ENCODE measurements at regions not wholly inside any gene's neighbourhood (a gene's known extent, or its start where the extent isn't known, plus 50 kb on each side); places are given as distances from the start of the nearest gene placed in this dataset.

GRCh38 chr14:42057111-42057510, 450.4 kb downstream of the LRFN5 start:
- no peaks in the 10 kb centered on the region for H4K20me1 ChIP-seq (ENCODE audit: insufficient read depth, low read length)
- ATAC-seq = no peak
- H3K79me2 ChIP-seq (ENCODE audit: insufficient read depth, low read length) = no peaks in the 10 kb centered on the region
- in situ Hi-C loops (cut with HindIII; ENCODE audit: extremely low pct_ligation_motif_present, low pct_unique_long_range_greater_than_20kb) (no loop called here), intact Hi-C loops (cut with micrococcal nuclease; ENCODE audit: unreplicated experiment) (no loop called here)
- H3K27me3 ChIP-seq (ENCODE audit: control insufficient read depth in 1 of 2, insufficient read depth in 2 of 2, low read length in 2 of 2) = no peaks in the 10 kb centered on the region
- no peak for FAIRE-seq
- no peak overlapping the region for H3K27ac ChIP-seq (ENCODE audit: extremely low read length, insufficient read depth, low read length)
- no peak overlapping the region for H2AFZ ChIP-seq (ENCODE audit: low read length)
- 17% methylated on average over 2 of the region's 2 CpGs for WGBS (ENCODE audit: low lambda C conversion rate)
- no peak for DNase-seq (ENCODE audit: low spot score)
- H3K4me3 ChIP-seq (replicated peaks in 1 of 3; ENCODE audit: insufficient read depth in 1 of 3, low read depth in 2 of 3, low read length in 3 of 3) = no peak overlapping the region
- no peaks in the 10 kb centered on the region for H3K4me1 ChIP-seq (ENCODE audit: insufficient read depth, low read length)
- H3K9me3 ChIP-seq (ENCODE audit: low read length) = peaks cover 84% of the 10 kb centered on the region
- BruUV-seq (replicated peaks) = no TSS peak
- H3K9ac ChIP-seq (ENCODE audit: insufficient read depth, low read depth, low read length) = no peak overlapping the region
- no peaks in the 10 kb centered on the region for H3K36me3 ChIP-seq (replicated peaks in 1 of 2; ENCODE audit: control insufficient read depth in 1 of 2, insufficient read depth in 2 of 2, low read length in 2 of 2)
- ChIA-PET CTCF (ENCODE audit: low intra/inter-chr PET ratio, low total read pairs) (no interaction called here), POLR2A (no interaction called here)
- no peak overlapping the region for H3K4me2 ChIP-seq (ENCODE audit: low read depth, low read length)
- TF ChIP-seq MXD4 (CRISPR knock-in tag; IDR thresholded peaks at IDR 0.05) (no peak), ZNF660 (CRISPR knock-in tag; IDR thresholded peaks at IDR 0.05; ENCODE audit: borderline replicate concordance, low read depth) (no peak), ZBTB7A (CRISPR knock-in tag; IDR thresholded peaks at IDR 0.05) (no peak), SRSF4 (IDR thresholded peaks at IDR 0.05; ENCODE audit: low read depth, low read length, poor library complexity, severe bottlenecking) (no peak), ZNF225 (CRISPR knock-in tag; IDR thresholded peaks at IDR 0.05) (no peak), ARNT (IDR thresholded peaks at IDR 0.05) (no peak), AGO2 (optimal IDR thresholded peaks at IDR 0.05; ENCODE audit: low read depth, low read length) (no peak), XRCC5 (optimal IDR thresholded peaks at IDR 0.05; ENCODE audit: low read length) (no peak), ARNT2 (CRISPR knock-in tag; IDR thresholded peaks at IDR 0.05; ENCODE audit: low read depth) (no peak), ZNF790 (CRISPR knock-in tag; IDR thresholded peaks at IDR 0.05; ENCODE audit: borderline replicate concordance) (no peak), ATAD3A (CRISPR knock-in tag; IDR thresholded peaks at IDR 0.05) (no peak), THAP7 (CRISPR knock-in tag; IDR thresholded peaks at IDR 0.05) (no peak)
